Amniotic epithelial cell (primary cell): ENCODE measurements at regions not wholly inside any gene's neighbourhood (a gene's known extent, or its start where the extent isn't known, plus 50 kb on each side); places are given as distances from the start of the nearest gene placed in this dataset.

ENCODE experiments used
- DNase-seq: peaks from one replicate; pipeline ENCODE4 v3.0.0-alpha.2; 2010; ENCODE audit warnings: low read depth

- no peak for DNase-seq
Measured at GRCh38 chr18:8458546-8459215, 150.6 kb upstream of the RAB12 start.

GRCh38 chr18:8460748-8461147 lies 148.5 kb upstream of the RAB12 start:
- DNase-seq = no peak

GRCh38 chr18:8461544-8461943 lies 147.7 kb upstream of the RAB12 start:
- DNase-seq = no peak

GRCh38 chr18:8462651-8463185 lies 146.5 kb upstream of the RAB12 start:
- DNase-seq = no peak

GRCh38 chr18:8463791-8464190 lies 145.4 kb upstream of the RAB12 start:
- DNase-seq = no peak

GRCh38 chr18:8468191-8468590 lies 141.0 kb upstream of the RAB12 start:
- DNase-seq = no peak

GRCh38 chr18:8468921-8469335 lies 140.3 kb upstream of the RAB12 start:
- DNase-seq = no peak

GRCh38 chr18:8469544-8470130 lies 139.6 kb upstream of the RAB12 start:
- no peak for DNase-seq

- peak; percentile 16 for DNase-seq
Measured at GRCh38 chr18:8471372-8471771, 137.9 kb upstream of the RAB12 start.

- no peak for DNase-seq
Measured at GRCh38 chr18:8474661-8475060, 134.6 kb upstream of the RAB12 start.

- no peak for DNase-seq
Measured at GRCh38 chr18:8477615-8478014, 131.6 kb upstream of the RAB12 start.

GRCh38 chr18:8478166-8478967 lies 130.9 kb upstream of the RAB12 start:
- DNase-seq = peak; percentile 30

GRCh38 chr18:8478968-8479370 lies 130.3 kb upstream of the RAB12 start:
- no peak for DNase-seq

GRCh38 chr18:8479789-8480188 lies 129.4 kb upstream of the RAB12 start:
- no peak for DNase-seq

- DNase-seq = peak; percentile 64
Measured at GRCh38 chr18:8480506-8481328, 128.5 kb upstream of the RAB12 start.

GRCh38 chr18:8484951-8485350 lies 124.3 kb upstream of the RAB12 start:
- DNase-seq = no peak

GRCh38 chr18:8489761-8490160 lies 119.5 kb upstream of the RAB12 start:
- DNase-seq = no peak

- DNase-seq = no peak
Measured at GRCh38 chr18:8491516-8491915, 117.7 kb upstream of the RAB12 start.

- no peak for DNase-seq
Measured at GRCh38 chr18:8493141-8493540, 116.1 kb upstream of the RAB12 start.

- peak; percentile 20 for DNase-seq
Measured at GRCh38 chr18:8496186-8496585, 113.1 kb upstream of the RAB12 start.

GRCh38 chr18:8498905-8499304 lies 110.3 kb upstream of the RAB12 start:
- no peak for DNase-seq
